H1 (cell line): ENCODE measurements at regions not wholly inside any gene's neighbourhood (a gene's known extent, or its start where the extent isn't known, plus 50 kb on each side); places are given as distances from the start of the nearest gene placed in this dataset.

ENCODE experiments used
- CTCF ChIA-PET: fragments of 300-600 bp; sonication (Branson Sonifier 250); formaldehyde crosslinking; loops from one replicate; lab custom pipeline; 2021; ENCODE audit not compliant: partially characterized antibody; lab: Charles Lee
- POLR2A ChIA-PET: fragments of 300-600 bp; sonication (Branson Sonifier 250); formaldehyde crosslinking; loops from one replicate; lab custom pipeline; 2021; ENCODE audit warnings: inconsistent platforms; ENCODE audit not compliant: partially characterized antibody; lab: Charles Lee
- DNase-seq, 2 experiments: peaks; one replicate each; pipeline versions ENCODE4 v3.0.0 to v3.0.0-alpha.2; 2010 to 2022; ENCODE audit warnings: low spot score in 2 of 2, low read depth in 1 of 2, mixed read lengths in 1 of 2
- FAIRE-seq: peaks from 2 replicates; lab custom pipeline; 2011; peaks lifted over from hg19 to GRCh38; lab: Jason Lieb, UNC
- H2AFZ ChIP-seq: 2 replicates; pipeline ENCODE4 v1.8.1; 2012; ENCODE audit warnings: low read length, inconsistent platforms
- H2AK5ac ChIP-seq: 2 replicates; pipeline ENCODE4 v1.6.1; 2013; ENCODE audit warnings: low read depth, low read length
- H2BK120ac ChIP-seq: replicated peaks from 2 replicates; pipeline ENCODE3; 2013; ENCODE audit warnings: low read depth, low read length, inconsistent platforms
- H2BK12ac ChIP-seq: 2 replicates; pipeline ENCODE4 v1.6.1; 2013; ENCODE audit warnings: low read depth, low read length
- H2BK15ac ChIP-seq: 2 replicates; pipeline ENCODE4 v1.6.1; 2013; ENCODE audit warnings: low read length
- H2BK20ac ChIP-seq: 2 replicates; pipeline ENCODE4 v1.6.1; 2013; ENCODE audit warnings: low read length
- H2BK5ac ChIP-seq: 2 replicates; pipeline ENCODE4 v1.6.1; 2013; ENCODE audit warnings: low read depth, low read length
- H3K14ac ChIP-seq: 2 replicates; pipeline ENCODE4 v1.6.1; 2013; ENCODE audit warnings: inconsistent platforms; ENCODE audit not compliant: insufficient read length
- H3K18ac ChIP-seq: 2 replicates; pipeline ENCODE4 v1.6.1; 2013; ENCODE audit warnings: low read length; ENCODE audit errors: extremely low read depth
- H3K23ac ChIP-seq: 2 replicates; pipeline ENCODE4 v1.6.1; 2013; ENCODE audit warnings: inconsistent platforms; ENCODE audit not compliant: insufficient read length
- H3K23me2 ChIP-seq: 2 replicates; pipeline ENCODE4 v1.6.1; 2013; ENCODE audit warnings: low read depth, low read length
- H3K27ac ChIP-seq: 2 replicates; pipeline ENCODE4 v1.6.1; 2011; ENCODE audit warnings: low read depth, low read length, inconsistent platforms
- H3K27me3 ChIP-seq, 4 experiments: replicated peaks in 1 of 4; 1 replicate in 1 of 4; 2 replicates in 3 of 4; pipeline versions ENCODE4 v1.6.1 to v1.8.1; 2011 to 2013; ENCODE audit warnings: low read length in 3 of 4, mild to moderate bottlenecking in 3 of 4, inconsistent platforms in 2 of 4, mixed read lengths in 2 of 4, moderate library complexity in 1 of 4; ENCODE audit not compliant: control insufficient read depth in 3 of 4, insufficient read depth in 3 of 4; ENCODE audit errors: extremely low read depth in 1 of 4
- H3K36me3 ChIP-seq, 4 experiments: 2 replicates each; pipeline versions ENCODE4 v1.6.1 to v1.8.1; 2011 to 2013; ENCODE audit warnings: mild to moderate bottlenecking in 4 of 4, low read length in 3 of 4, moderate library complexity in 2 of 4, control low read depth in 1 of 4, inconsistent platforms in 1 of 4; ENCODE audit not compliant: insufficient read depth in 4 of 4, control insufficient read depth in 2 of 4
- H3K4ac ChIP-seq: replicated peaks from 2 replicates; pipeline ENCODE3; 2013; ENCODE audit warnings: low read length, low read depth, mixed read lengths, inconsistent platforms; ENCODE audit not compliant: insufficient read length
- H3K4me1 ChIP-seq, 4 experiments: replicated peaks in 1 of 4; 1 replicate in 1 of 4; 2 replicates in 3 of 4; pipeline versions ENCODE4 v1.6.1 to v1.8.1; 2011 to 2013; ENCODE audit warnings: low read length in 3 of 4, inconsistent platforms in 2 of 4, mixed read lengths in 1 of 4; ENCODE audit not compliant: insufficient read depth in 4 of 4, control insufficient read depth in 3 of 4
- H3K4me2 ChIP-seq, 2 experiments: 2 replicates each; pipeline versions ENCODE4 v1.6.1 to v1.8.1; 2011 to 2013; ENCODE audit warnings: low read depth in 2 of 2, low read length in 2 of 2, control low read depth in 1 of 2, inconsistent platforms in 1 of 2, mild to moderate bottlenecking in 1 of 2; ENCODE audit not compliant: insufficient read depth in 1 of 2
- H3K4me3 ChIP-seq, 4 experiments: fragments of 200-600, 300-600 bp in 1 of 4; sonication (generic), shearing (Covaris generic), sonication (Bioruptor Twin) in 1 of 4; 2 replicates each; pipeline versions ENCODE4 v1.5.1 to v1.8.1; 2011 to 2016; ENCODE audit warnings: low read length in 4 of 4, low read depth in 3 of 4, control low read depth in 2 of 4, inconsistent platforms in 2 of 4, mild to moderate bottlenecking in 2 of 4, mixed read lengths in 1 of 4, moderate library complexity in 1 of 4; ENCODE audit not compliant: insufficient read depth in 2 of 4; ENCODE audit errors: extremely low read depth in 1 of 4
- H3K56ac ChIP-seq: replicated peaks from 2 replicates; pipeline ENCODE3; 2013; ENCODE audit warnings: low read depth, mild to moderate bottlenecking, mixed read lengths, low read length, inconsistent platforms; ENCODE audit not compliant: insufficient read length
- H3K79me1 ChIP-seq: 2 replicates; pipeline ENCODE4 v1.6.1; 2013; ENCODE audit warnings: low read depth, low read length, control low read depth
- H3K79me2 ChIP-seq, 2 experiments: 2 replicates each; pipeline versions ENCODE4 v1.6.1 to v1.8.1; 2012 to 2013; ENCODE audit warnings: low read length in 2 of 2, mild to moderate bottlenecking in 2 of 2, inconsistent platforms in 1 of 2; ENCODE audit not compliant: insufficient read depth in 2 of 2, control insufficient read depth in 1 of 2
- H3K9ac ChIP-seq, 4 experiments: replicated peaks in 1 of 4; 1 replicate in 1 of 4; 2 replicates in 3 of 4; pipeline versions ENCODE4 v1.6.1 to v1.8.1; 2011 to 2013; ENCODE audit warnings: low read depth in 3 of 4, low read length in 3 of 4, control low read depth in 2 of 4, mild to moderate bottlenecking in 2 of 4, moderate library complexity in 2 of 4, inconsistent platforms in 1 of 4; ENCODE audit errors: extremely low read depth in 1 of 4
- H3K9me3 ChIP-seq, 2 experiments: 2 replicates each; pipeline versions ENCODE4 v1.6.1 to v1.8.1; 2012 to 2013; ENCODE audit warnings: mild to moderate bottlenecking in 2 of 2, moderate library complexity in 2 of 2, control low read depth in 1 of 2, inconsistent platforms in 1 of 2, low read depth in 1 of 2, low read length in 1 of 2, mixed read lengths in 1 of 2; ENCODE audit not compliant: insufficient read depth in 2 of 2
- H4K20me1 ChIP-seq, 2 experiments: replicated peaks in 1 of 2; 2 replicates each; pipeline versions ENCODE3 to v1.8.1; 2011 to 2013; ENCODE audit warnings: inconsistent platforms in 2 of 2, low read length in 2 of 2, mild to moderate bottlenecking in 1 of 2; ENCODE audit not compliant: insufficient read depth in 2 of 2, control insufficient read depth in 1 of 2
- H4K5ac ChIP-seq: 2 replicates; pipeline ENCODE4 v1.6.1; 2013; ENCODE audit warnings: low read length, low read depth, mixed read lengths, inconsistent platforms; ENCODE audit not compliant: insufficient read length
- H4K8ac ChIP-seq: 2 replicates; pipeline ENCODE4 v1.8.0; 2013; ENCODE audit warnings: mild to moderate bottlenecking, moderate library complexity, low read length, inconsistent platforms; ENCODE audit not compliant: insufficient read depth; ENCODE audit errors: extremely low read depth
- H4K91ac ChIP-seq: replicated peaks from 2 replicates; pipeline ENCODE3; 2013; ENCODE audit warnings: low read length, mixed read lengths, inconsistent platforms; ENCODE audit not compliant: insufficient read length
- ATF3 ChIP-seq: IDR thresholded peaks from 2 replicates; pipeline ENCODE4 v1.6.1; 2011; ENCODE audit warnings: low read depth, mild to moderate bottlenecking, low read length; ENCODE audit not compliant: insufficient read depth
- RNF2 ChIP-seq: fragments of 200-900, 300-1000 bp; sonication (generic); IDR thresholded peaks from 2 replicates; pipeline ENCODE4 v1.7.1; 2016; ENCODE audit warnings: borderline replicate concordance, low read depth, mild to moderate bottlenecking, antibody characterized with exemption, low read length; ENCODE audit not compliant: poor library complexity, severe bottlenecking; ENCODE audit errors: missing control alignments
- WGBS, 2 experiments: shearing (Covaris generic) in 1 of 2; methylation state at CpG; one replicate each; pipeline versions ENCODE4 v1.1.6 to v1.1.7; 2013 to 2015; ENCODE audit warnings: low lambda C conversion rate in 2 of 2, mixed read lengths in 2 of 2, inconsistent platforms in 1 of 2, low coverage in 1 of 2, missing lambda C conversion rate in 1 of 2; ENCODE audit not compliant: insufficient replicate concordance in 2 of 2, insufficient coverage in 1 of 2, insufficient read length in 1 of 2; ENCODE audit errors: extremely low coverage in 1 of 2, missing lambda C conversion rate in 1 of 2; 5-methylcytosine and 5-hydroxymethylcytosine counted together

GRCh38 chr16:55179411-55179810, 144.6 kb upstream of the IRX6 start:
- Histone ChIP-seq H4K5ac (no peak overlapping the region), H3K9me3 (no peaks in the 10 kb centered on the region; a peak in 1 of 4 replicates), H2BK12ac (no peak overlapping the region), H3K4ac (no peak overlapping the region), H3K27me3 (peaks cover 0 to 1% (median 0%) of the 10 kb centered on the region in 4 experiments; a peak in 2 of 7 replicates), H4K91ac (no peak overlapping the region), H3K14ac (no peak overlapping the region), H2AK5ac (no peak overlapping the region), H3K23me2 (no peaks in the 10 kb centered on the region), H3K4me2 (no peak overlapping the region), H4K20me1 (no peaks in the 10 kb centered on the region), H2BK120ac (no peak overlapping the region), H3K56ac (no peak overlapping the region), H2AFZ (no peak overlapping the region), H3K36me3 (no peaks in the 10 kb centered on the region), H4K8ac (no peak overlapping the region), H3K4me1 (peaks cover 0 to 4% (median 0%) of the 10 kb centered on the region in 4 experiments; a peak in 1 of 7 replicates), H3K4me3 (no peak overlapping the region), H3K9ac (no peak overlapping the region), H2BK15ac (no peak overlapping the region), H3K23ac (no peak overlapping the region), H3K79me2 (no peaks in the 10 kb centered on the region), H2BK20ac (no peak overlapping the region), H2BK5ac (no peak overlapping the region), H3K79me1 (no peaks in the 10 kb centered on the region), H3K27ac (no peak overlapping the region), H3K18ac (no peak overlapping the region)
- ChIA-PET CTCF (interaction anchor here (0.6 to 1.2 kb wide), 5 partner anchors 11 to 241 kb away, joined by 3 read pairs; no protein-coding TSS in a partner anchor), POLR2A (no interaction called here)
- FAIRE-seq, result no peak
- 90% methylated on average over 1 of the region's 1 CpG; no CpG with 5 or more reads in 1 of the 2 experiments for WGBS, 2 experiments
- TF ChIP-seq RNF2 (no peak), ATF3 (no peak)
- no peak for DNase-seq
